HepG2 (cell line): ENCODE measurements at regions not wholly inside any gene's neighbourhood (a gene's known extent, or its start where the extent isn't known, plus 50 kb on each side); places are given as distances from the start of the nearest gene placed in this dataset.

Source experiments
- ATAC-seq: fragments of 200-7000 bp; cut with Tn5 transposase; 3 replicates; pipeline ENCODE4 v1.9.1; 2020; ENCODE audit warnings: mild to moderate bottlenecking, moderate library complexity
- BruUV-seq: library from RNA; stranded (reverse); fragments of 400-500 nt; replicated peaks from 2 replicates; lab custom pipeline; 2021; lab: Mats Ljungman, UMichigan
- CTCF ChIA-PET: fragments of 300-600 bp; formaldehyde crosslinking; extraction: SDS; loops from one replicate; lab custom pipeline; 2021; ENCODE audit warnings: low total read pairs, inconsistent platforms, low intra/inter-chr PET ratio; lab: Yijun Ruan, JAX
- POLR2A ChIA-PET: fragments of 350-600 bp; sonication (Branson Sonifier 250); formaldehyde crosslinking; loops from one replicate; lab custom pipeline; 2020; ENCODE audit warnings: antibody characterized with exemption, inconsistent platforms; lab: Yijun Ruan, JAX
- DNase-seq: peaks from one replicate; pipeline ENCODE4 v3.0.0-alpha.2; 2015; ENCODE audit warnings: low spot score
- FAIRE-seq: peaks from 3 replicates; lab custom pipeline; 2011; peaks lifted over from hg19 to GRCh38; lab: Jason Lieb, UNC
- H2AFZ ChIP-seq: one replicate; pipeline ENCODE4 v1.6.1; 2011; ENCODE audit warnings: low read length, inconsistent platforms
- H3K27ac ChIP-seq: fragments of 300-600 bp; 3 replicates; pipeline ENCODE4 v1.8.0; 2011; ENCODE audit warnings: mixed run types, mild to moderate bottlenecking, mixed read lengths, low read length, inconsistent platforms; ENCODE audit not compliant: insufficient read depth; ENCODE audit errors: extremely low read length
- H3K27me3 ChIP-seq, 2 experiments: fragments of 200-600 bp in 1 of 2; 2 replicates in 1 of 2; 3 replicates in 1 of 2; pipeline versions ENCODE4 v1.6.0 to v1.8.0; 2011; ENCODE audit warnings: low read length in 2 of 2, mild to moderate bottlenecking in 2 of 2, moderate library complexity in 2 of 2, inconsistent platforms in 1 of 2; ENCODE audit not compliant: insufficient read depth in 2 of 2, control insufficient read depth in 1 of 2
- H3K36me3 ChIP-seq, 2 experiments: fragments of 200-600 bp in 1 of 2; replicated peaks in 1 of 2; 2 replicates in 1 of 2; 3 replicates in 1 of 2; pipeline versions ENCODE4 v1.5.1 to v1.8.0; 2011; ENCODE audit warnings: low read length in 2 of 2, inconsistent platforms in 1 of 2; ENCODE audit not compliant: insufficient read depth in 2 of 2, control insufficient read depth in 1 of 2
- H3K4me1 ChIP-seq: 2 replicates; pipeline ENCODE4 v1.5.1; 2012; ENCODE audit warnings: low read length, inconsistent platforms; ENCODE audit not compliant: insufficient read depth
- H3K4me2 ChIP-seq: 2 replicates; pipeline ENCODE4 v1.6.0; 2011; ENCODE audit warnings: low read depth, low read length, inconsistent platforms
- H3K4me3 ChIP-seq, 3 experiments: fragments of 200-600 bp in 1 of 3; sonication (generic), shearing (Covaris generic) in 1 of 3; replicated peaks in 1 of 3; 2 replicates each; pipeline ENCODE4 v1.5.1; 2011 to 2016; ENCODE audit warnings: low read length in 3 of 3, inconsistent platforms in 2 of 3, low read depth in 2 of 3, mild to moderate bottlenecking in 2 of 3, control low read depth in 1 of 3, mixed read lengths in 1 of 3; ENCODE audit not compliant: insufficient read depth in 1 of 3
- H3K79me2 ChIP-seq: one replicate; pipeline ENCODE4 v1.6.1; 2011; ENCODE audit warnings: low read length, inconsistent platforms; ENCODE audit not compliant: insufficient read depth
- H3K9ac ChIP-seq: 2 replicates; pipeline ENCODE4 v1.6.0; 2011; ENCODE audit warnings: mild to moderate bottlenecking, low read depth, low read length, inconsistent platforms; ENCODE audit not compliant: insufficient read depth
- H3K9me3 ChIP-seq: 2 replicates; pipeline ENCODE4 v1.5.1; 2012; ENCODE audit warnings: mild to moderate bottlenecking, low read length
- H4K20me1 ChIP-seq: 2 replicates; pipeline ENCODE4 v1.6.0; 2011; ENCODE audit warnings: inconsistent platforms, mild to moderate bottlenecking, low read length, moderate library complexity; ENCODE audit not compliant: insufficient read depth
- ARHGAP35 ChIP-seq: sonication (generic); formaldehyde crosslinking; IDR thresholded peaks from 2 replicates; pipeline ENCODE4 v1.9.0; 2022; ENCODE audit warnings: mild to moderate bottlenecking, inconsistent platforms, moderate library complexity, missing genetic modification reagents, borderline replicate concordance
- CTCF ChIP-seq: sonication (generic); formaldehyde crosslinking; IDR thresholded peaks from 2 replicates; pipeline ENCODE4 v1.5.0; 2020; ENCODE audit warnings: mild to moderate bottlenecking, missing genetic modification reagents, moderate library complexity
- ERF ChIP-seq: IDR thresholded peaks from 2 replicates; pipeline ENCODE4 v1.6.1; 2018; ENCODE audit warnings: missing biosample characterization, missing genetic modification reagents
- MAFF ChIP-seq: IDR thresholded peaks from 2 replicates; pipeline ENCODE4 v1.6.1; 2011; ENCODE audit warnings: low read depth, low read length, improper control_type of control experiment
- MAFK ChIP-seq, 2 experiments: IDR thresholded peaks in 1 of 2; conservative IDR thresholded peaks in 1 of 2; 2 replicates each; pipeline ENCODE4 v1.6.1; 2011; ENCODE audit warnings: improper control_type of control experiment in 2 of 2, low read length in 2 of 2
- ZBTB2 ChIP-seq: sonication (generic); formaldehyde crosslinking; IDR thresholded peaks from 2 replicates; pipeline ENCODE4 v1.8.0; 2022; ENCODE audit warnings: low read depth, missing genetic modification reagents
- ZGPAT ChIP-seq: IDR thresholded peaks from 2 replicates; pipeline ENCODE4 v1.6.1; 2016; ENCODE audit warnings: mild to moderate bottlenecking
- ZNF260 ChIP-seq: sonication (generic); formaldehyde crosslinking; IDR thresholded peaks from 2 replicates; pipeline ENCODE4 v1.4.0; 2020; ENCODE audit warnings: missing genetic modification reagents, low read depth, mild to moderate bottlenecking, borderline replicate concordance
- ZNF264 ChIP-seq: sonication (generic); formaldehyde crosslinking; IDR thresholded peaks from 2 replicates; pipeline ENCODE4 v1.4.0; 2020; ENCODE audit warnings: missing genetic modification reagents
- ZNF414 ChIP-seq: sonication (generic); formaldehyde crosslinking; IDR thresholded peaks from 2 replicates; pipeline ENCODE4 v1.5.0; 2020; ENCODE audit warnings: missing genetic modification reagents
- ZNF451 ChIP-seq: sonication (generic); formaldehyde crosslinking; IDR thresholded peaks from 2 replicates; pipeline ENCODE4 v1.5.0; 2020; ENCODE audit warnings: mild to moderate bottlenecking, missing genetic modification reagents
- ZNF670 ChIP-seq: sonication (generic); formaldehyde crosslinking; IDR thresholded peaks from 2 replicates; pipeline ENCODE4 v1.8.0; 2022; ENCODE audit warnings: mild to moderate bottlenecking, missing genetic modification reagents, borderline replicate concordance
- ZNF713 ChIP-seq: sonication (generic); formaldehyde crosslinking; IDR thresholded peaks from 2 replicates; pipeline ENCODE4 v1.4.0; 2020; ENCODE audit warnings: mild to moderate bottlenecking, missing genetic modification reagents
- ZZZ3 ChIP-seq: sonication (generic); formaldehyde crosslinking; IDR thresholded peaks from 2 replicates; pipeline ENCODE4 v1.4.0; 2020; ENCODE audit warnings: missing genetic modification reagents, mild to moderate bottlenecking, borderline replicate concordance
- WGBS: methylation state at CpG from one replicate; pipeline ENCODE4 v1.1.6; 2017; ENCODE audit warnings: low lambda C conversion rate; 5-methylcytosine and 5-hydroxymethylcytosine counted together
- in situ Hi-C: cut with HindIII; loops from 2 replicates; pipeline ENCODE4 v1.10.0; 2017; ENCODE audit warnings: low pct_unique_long_range_greater_than_20kb; ENCODE audit not compliant: extremely low pct_ligation_motif_present
- intact Hi-C: fragments of 100-400 bp; cut with micrococcal nuclease; formaldehyde crosslinking; loops from one replicate; pipeline ENCODE4 v1.10.0; 2022; ENCODE audit not compliant: unreplicated experiment

- H3K9me3 ChIP-seq, result no peaks in the 10 kb centered on the region
- ATAC-seq (no peak), FAIRE-seq (no peak), DNase-seq (no peak)
- POLR2A ChIA-PET, result no interaction called here
- H3K27ac ChIP-seq, result no peak overlapping the region
- intact Hi-C loops, result no loop called here
- no peaks in the 10 kb centered on the region for H3K4me1 ChIP-seq
- H3K4me2 ChIP-seq, result no peak overlapping the region
- H4K20me1 ChIP-seq, result no peaks in the 10 kb centered on the region
- no peak overlapping the region for H3K9ac ChIP-seq
- no peak overlapping the region for H2AFZ ChIP-seq
- CTCF ChIA-PET, result no interaction called here
- H3K4me3 ChIP-seq, result no peak overlapping the region
- in situ Hi-C loops, result no loop called here
- H3K36me3 ChIP-seq, result no peaks in the 10 kb centered on the region
- TF ChIP-seq MAFK (conservative IDR thresholded peaks at IDR 0.05 in 1 of 2, IDR thresholded peaks at IDR 0.05 in 1 of 2; ENCODE audit: low read length in 2 of 2), result peak; percentile 34 to 83; a peak in 3 of 4 replicates
- TF ChIP-seq ZNF260 (CRISPR knock-in tag), result no peak
- TF ChIP-seq MAFF, result peak; percentile 60; the same call in 1 of the 2 replicates
- no peaks in the 10 kb centered on the region for H3K27me3 ChIP-seq
- no TSS peak for BruUV-seq
- no peaks in the 10 kb centered on the region for H3K79me2 ChIP-seq
These were observed 195.0 kb downstream of the FBXO4 start for GRCh38 chr5:42120070-42120469.

- in situ Hi-C loops (no loop called here), intact Hi-C loops (no loop called here)
- DNase-seq, result no peak
- ChIA-PET POLR2A (no interaction called here), CTCF (no interaction called here)
- H3K27me3 ChIP-seq, result no peaks in the 10 kb centered on the region; a peak in 1 of 5 replicates
- no peak for FAIRE-seq
- no peaks in the 10 kb centered on the region for H3K9me3 ChIP-seq
- no peaks in the 10 kb centered on the region for H3K79me2 ChIP-seq
- H2AFZ ChIP-seq, result no peak overlapping the region
- no peak overlapping the region for H3K4me2 ChIP-seq
- 0% methylated on average over 2 of the region's 2 CpGs for WGBS
- H3K36me3 ChIP-seq, result no peaks in the 10 kb centered on the region
- no peak overlapping the region for H3K27ac ChIP-seq
- no peak overlapping the region for H3K9ac ChIP-seq
- no TSS peak for BruUV-seq
- no peaks in the 10 kb centered on the region for H3K4me1 ChIP-seq
- no peak for ATAC-seq
- H3K4me3 ChIP-seq, result no peak overlapping the region
- H4K20me1 ChIP-seq, result no peaks in the 10 kb centered on the region
- TF ChIP-seq ZBTB2 (no peak), ZNF414 (CRISPR knock-in tag) (no peak), ZNF451 (CRISPR knock-in tag) (no peak), ARHGAP35 (no peak), ZZZ3 (no peak), ERF (CRISPR knock-in tag) (no peak), ZNF264 (CRISPR knock-in tag) (no peak), ZGPAT (CRISPR knock-in tag) (no peak), ZNF713 (CRISPR knock-in tag) (no peak), CTCF (no peak), ZNF670 (CRISPR knock-in tag) (no peak)
These were observed 196.3 kb downstream of the FBXO4 start for GRCh38 chr5:42121401-42121800.
